ENCODE measurements at regions not wholly inside any gene's neighbourhood (a gene's known extent, or its start where the extent isn't known, plus 50 kb on each side); places are given as distances from the start of the nearest gene placed in this dataset.
A peak's percentile ranks its signal among the peaks of the same experiment; 100 is the strongest.
"Not testable (repeated sequence)": the region's sequence is repeated elsewhere in the genome, so short reads cannot be mapped to it uniquely, and the experiment has no call there.

- not testable (repeated sequence) for DNase-seq (ENCODE audit: low read depth, low spot score); H3K27ac ChIP-seq
These were observed 70.9 kb downstream of the NPIPA5 start for GRCh38 chr16:15307184-15307583.

GRCh38 chr16:15305889-15306288, 72.2 kb downstream of the NPIPA5 start:
- peak; percentile 20 for DNase-seq (ENCODE audit: low read depth, low spot score)
- peak overlapping the region; percentile 43 for H3K27ac ChIP-seq

GRCh38 chr16:15303667-15304324, 74.3 kb downstream of the NPIPA5 start:
- not testable (repeated sequence) for H3K27ac ChIP-seq; DNase-seq (ENCODE audit: low read depth, low spot score)

GRCh38 chr16:15297104-15297503, 81.0 kb downstream of the NPIPA5 start:
- not testable (repeated sequence) for DNase-seq (ENCODE audit: low read depth, low spot score); H3K27ac ChIP-seq

- not testable (repeated sequence) for DNase-seq (ENCODE audit: low read depth, low spot score)
These were observed 103.3 kb downstream of the NPIPA5 start for GRCh38 chr16:15274796-15275195.

GRCh38 chr16:15273964-15274363, 104.1 kb downstream of the NPIPA5 start:
- not testable (repeated sequence) for DNase-seq (ENCODE audit: low read depth, low spot score); H3K27ac ChIP-seq

More at GRCh38 chr16:15274796-15275195, 103.3 kb downstream of the NPIPA5 start:
- not testable (repeated sequence) for H3K27ac ChIP-seq

GRCh38 chr16:15266941-15267340, 111.2 kb downstream of the NPIPA5 start:
- DNase-seq (ENCODE audit: low read depth, low spot score); H3K27ac ChIP-seq: not testable (repeated sequence)

- not testable (repeated sequence) for H3K27ac ChIP-seq; DNase-seq (ENCODE audit: low read depth, low spot score)
These were observed 115.9 kb downstream of the NPIPA5 start for GRCh38 chr16:15262212-15262611.

GRCh38 chr16:15247971-15248370, 130.1 kb downstream of the NPIPA5 start:
- not testable (repeated sequence) for DNase-seq (ENCODE audit: low read depth, low spot score); H3K27ac ChIP-seq

- not testable (repeated sequence) for H3K27ac ChIP-seq
These were observed 141.3 kb downstream of the NPIPA5 start for GRCh38 chr16:15236674-15237323.

GRCh38 chr16:15235140-15235539, 141.1 kb upstream of the RRN3 start:
- not testable (repeated sequence) for H3K27ac ChIP-seq; DNase-seq (ENCODE audit: low read depth, low spot score)

More at GRCh38 chr16:15236674-15237323, 141.3 kb downstream of the NPIPA5 start:
- not testable (repeated sequence) for DNase-seq (ENCODE audit: low read depth, low spot score)

- DNase-seq (ENCODE audit: low read depth, low spot score) = not testable (repeated sequence)
These were observed 140.6 kb upstream of the RRN3 start for GRCh38 chr16:15234702-15235101.

GRCh38 chr16:15230432-15230831, 136.4 kb upstream of the RRN3 start:
- not testable (repeated sequence) for DNase-seq (ENCODE audit: low read depth, low spot score); H3K27ac ChIP-seq

More at GRCh38 chr16:15234702-15235101, 140.6 kb upstream of the RRN3 start:
- not testable (repeated sequence) for H3K27ac ChIP-seq

GRCh38 chr16:15229661-15230060, 135.6 kb upstream of the RRN3 start:
- not testable (repeated sequence) for H3K27ac ChIP-seq; DNase-seq (ENCODE audit: low read depth, low spot score)

GRCh38 chr16:15224651-15225050, 130.6 kb upstream of the RRN3 start:
- H3K27ac ChIP-seq; DNase-seq (ENCODE audit: low read depth, low spot score): not testable (repeated sequence)

- DNase-seq (ENCODE audit: low read depth, low spot score); H3K27ac ChIP-seq: not testable (repeated sequence)
These were observed 129.3 kb upstream of the RRN3 start for GRCh38 chr16:15223398-15223797.

- DNase-seq (ENCODE audit: low read depth, low spot score); H3K27ac ChIP-seq: not testable (repeated sequence)
These were observed 125.9 kb upstream of the RRN3 start for GRCh38 chr16:15219679-15220615.

GRCh38 chr16:15218856-15219500, 124.9 kb upstream of the RRN3 start:
- not testable (repeated sequence) for DNase-seq (ENCODE audit: low read depth, low spot score)

GRCh38 chr16:15207202-15207981, 113.3 kb upstream of the RRN3 start:
- not testable (repeated sequence) for H3K27ac ChIP-seq; DNase-seq (ENCODE audit: low read depth, low spot score)

More at GRCh38 chr16:15218856-15219500, 124.9 kb upstream of the RRN3 start:
- H3K27ac ChIP-seq = not testable (repeated sequence)
